ENCODE measurements at regions not wholly inside any gene's neighbourhood (a gene's known extent, or its start where the extent isn't known, plus 50 kb on each side); places are given as distances from the start of the nearest gene placed in this dataset.

DNA sequence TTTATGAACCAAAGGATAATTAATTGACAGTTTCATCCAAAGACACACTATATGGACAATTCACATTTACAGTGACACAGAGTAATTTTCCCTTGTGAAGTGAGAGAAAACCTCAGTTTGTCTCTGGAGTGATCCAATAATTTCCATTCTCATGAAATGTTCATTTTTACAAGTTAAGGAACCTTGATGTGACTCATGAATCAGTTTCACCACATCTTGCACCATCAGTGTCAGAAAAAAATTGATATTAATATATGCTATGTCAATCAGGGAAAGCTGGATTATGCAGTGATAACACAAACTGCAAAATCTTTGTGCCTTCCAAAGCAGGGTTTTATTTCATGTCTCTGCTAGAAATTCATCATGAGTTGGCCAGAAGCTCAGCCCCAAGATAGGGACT, 348.1 kb downstream of the ARPP21 start:
- Histone ChIP-seq H3K4me1 (no peaks in the 10 kb centered on the region), H3K27me3 (replicated peaks; ENCODE audit: control insufficient read depth, insufficient read depth, low read length) (no peaks in the 10 kb centered on the region), H3K36me3 (ENCODE audit: control insufficient read depth, insufficient read depth, low read length) (no peaks in the 10 kb centered on the region), H3K9me3 (no peaks in the 10 kb centered on the region), H3K4me3 (ENCODE audit: low read depth, low read length) (no peak overlapping the region)
- Mint-ChIP-seq H3K36me3 (ENCODE audit: insufficient read depth, unreplicated experiment) (no peaks in the 10 kb centered on the region), H3K4me1 (ENCODE audit: low read depth, unreplicated experiment) (no peaks in the 10 kb centered on the region), H3K9me3 (ENCODE audit: unreplicated experiment) (no peaks in the 10 kb centered on the region), H3K4me3 (ENCODE audit: unreplicated experiment) (no peak overlapping the region), H3K27me3 (ENCODE audit: insufficient read depth, unreplicated experiment) (peaks cover 4% of the 10 kb centered on the region), H3K27ac (ENCODE audit: unreplicated experiment) (no peak overlapping the region)
- BruUV-seq (replicated peaks), result no TSS peak
- DNase-seq, result no peak
- ChIA-PET CTCF (no interaction called here), POLR2A (no interaction called here)
- TF ChIP-seq, protein P1, sequence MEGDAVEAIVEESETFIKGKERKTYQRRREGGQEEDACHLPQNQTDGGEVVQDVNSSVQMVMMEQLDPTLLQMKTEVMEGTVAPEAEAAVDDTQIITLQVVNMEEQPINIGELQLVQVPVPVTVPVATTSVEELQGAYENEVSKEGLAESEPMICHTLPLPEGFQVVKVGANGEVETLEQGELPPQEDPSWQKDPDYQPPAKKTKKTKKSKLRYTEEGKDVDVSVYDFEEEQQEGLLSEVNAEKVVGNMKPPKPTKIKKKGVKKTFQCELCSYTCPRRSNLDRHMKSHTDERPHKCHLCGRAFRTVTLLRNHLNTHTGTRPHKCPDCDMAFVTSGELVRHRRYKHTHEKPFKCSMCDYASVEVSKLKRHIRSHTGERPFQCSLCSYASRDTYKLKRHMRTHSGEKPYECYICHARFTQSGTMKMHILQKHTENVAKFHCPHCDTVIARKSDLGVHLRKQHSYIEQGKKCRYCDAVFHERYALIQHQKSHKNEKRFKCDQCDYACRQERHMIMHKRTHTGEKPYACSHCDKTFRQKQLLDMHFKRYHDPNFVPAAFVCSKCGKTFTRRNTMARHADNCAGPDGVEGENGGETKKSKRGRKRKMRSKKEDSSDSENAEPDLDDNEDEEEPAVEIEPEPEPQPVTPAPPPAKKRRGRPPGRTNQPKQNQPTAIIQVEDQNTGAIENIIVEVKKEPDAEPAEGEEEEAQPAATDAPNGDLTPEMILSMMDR (IDR thresholded peaks at IDR 0.05; ENCODE audit: insufficient read depth in 1 of 2, low read depth in 1 of 2, low read length in 1 of 2, severe bottlenecking in 1 of 2, unreplicated experiment in 1 of 2), result no peak
- intact Hi-C loops (cut with micrococcal nuclease; ENCODE audit: unreplicated experiment), result no loop called here

DNA sequence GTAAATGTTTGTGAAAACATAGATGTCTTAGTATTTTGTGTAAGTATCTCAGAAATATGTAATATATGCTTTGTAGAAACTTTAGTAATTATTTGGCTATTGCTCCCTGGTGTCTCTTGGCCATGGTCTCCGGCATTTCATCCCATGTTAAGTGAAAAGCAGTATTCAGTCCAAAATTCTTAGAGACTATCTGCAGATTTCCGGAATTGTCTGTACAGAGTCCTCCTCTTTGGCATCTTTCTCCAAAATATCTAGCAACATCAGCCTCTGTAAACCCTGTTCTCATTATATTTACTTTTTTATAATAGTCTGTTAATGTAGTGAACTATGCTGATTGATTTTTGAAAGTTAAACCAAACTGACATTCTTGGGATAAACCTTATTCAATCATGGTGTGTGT, 352.7 kb downstream of the ARPP21 start:
- no peak overlapping the region for H3K4me3 Mint-ChIP-seq (ENCODE audit: unreplicated experiment)
- H3K9me3 Mint-ChIP-seq (ENCODE audit: unreplicated experiment), result no peaks in the 10 kb centered on the region
- intact Hi-C loops (cut with micrococcal nuclease; ENCODE audit: unreplicated experiment), result no loop called here
- BruUV-seq (replicated peaks), result no TSS peak
- ChIA-PET POLR2A (no interaction called here), CTCF (no interaction called here)
- TF ChIP-seq, protein P1 (IDR thresholded peaks at IDR 0.05; ENCODE audit: insufficient read depth in 1 of 2, low read depth in 1 of 2, low read length in 1 of 2, severe bottlenecking in 1 of 2, unreplicated experiment in 1 of 2), result no peak
- no peaks in the 10 kb centered on the region for H3K36me3 ChIP-seq (ENCODE audit: control insufficient read depth, insufficient read depth, low read length)
- H3K27me3 Mint-ChIP-seq (ENCODE audit: insufficient read depth, unreplicated experiment), result no peaks in the 10 kb centered on the region
- no peaks in the 10 kb centered on the region for H3K4me1 ChIP-seq
- H3K27me3 ChIP-seq (replicated peaks; ENCODE audit: control insufficient read depth, insufficient read depth, low read length), result no peaks in the 10 kb centered on the region
- H3K27ac Mint-ChIP-seq (ENCODE audit: unreplicated experiment), result no peak overlapping the region
- no peaks in the 10 kb centered on the region for H3K4me1 Mint-ChIP-seq (ENCODE audit: low read depth, unreplicated experiment)
- no peaks in the 10 kb centered on the region for H3K36me3 Mint-ChIP-seq (ENCODE audit: insufficient read depth, unreplicated experiment)
- H3K4me3 ChIP-seq (ENCODE audit: low read depth, low read length), result no peak overlapping the region
- no peaks in the 10 kb centered on the region for H3K9me3 ChIP-seq
- DNase-seq, result no peak

DNA sequence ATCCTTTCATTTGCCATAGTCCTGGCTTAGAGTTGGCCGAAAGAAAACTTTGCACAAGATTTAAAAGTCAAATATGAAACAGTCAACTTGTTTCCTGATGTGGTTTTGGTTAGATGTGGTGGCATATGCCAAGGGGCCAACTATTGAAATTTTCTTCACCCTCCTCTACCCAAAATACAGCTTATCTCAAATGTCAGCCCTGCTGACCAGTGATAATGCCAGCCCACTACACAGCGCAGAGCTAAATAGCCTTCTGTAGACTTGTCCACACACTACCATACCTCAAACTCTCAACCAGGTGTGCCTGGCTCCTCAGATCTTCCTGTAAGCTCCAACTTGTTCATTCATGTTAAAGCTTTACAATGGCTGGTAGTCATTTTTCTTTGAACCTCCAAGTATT, 368.5 kb upstream of the STAC start:
- ChIA-PET POLR2A (no interaction called here), CTCF (no interaction called here)
- H3K4me3 Mint-ChIP-seq (ENCODE audit: unreplicated experiment), result no peak overlapping the region
- no peaks in the 10 kb centered on the region for H3K4me1 Mint-ChIP-seq (ENCODE audit: low read depth, unreplicated experiment)
- H3K36me3 Mint-ChIP-seq (ENCODE audit: insufficient read depth, unreplicated experiment), result no peaks in the 10 kb centered on the region
- Histone ChIP-seq H3K4me1 (no peaks in the 10 kb centered on the region), H3K36me3 (ENCODE audit: control insufficient read depth, insufficient read depth, low read length) (no peaks in the 10 kb centered on the region), H3K27me3 (replicated peaks; ENCODE audit: control insufficient read depth, insufficient read depth, low read length) (no peaks in the 10 kb centered on the region), H3K9me3 (no peaks in the 10 kb centered on the region), H3K4me3 (ENCODE audit: low read depth, low read length) (no peak overlapping the region)
- TF ChIP-seq, protein P1 (IDR thresholded peaks at IDR 0.05; ENCODE audit: insufficient read depth in 1 of 2, low read depth in 1 of 2, low read length in 1 of 2, severe bottlenecking in 1 of 2, unreplicated experiment in 1 of 2), result no peak
- no peak overlapping the region for H3K27ac Mint-ChIP-seq (ENCODE audit: unreplicated experiment)
- no TSS peak for BruUV-seq (replicated peaks)
- DNase-seq, result no peak
- intact Hi-C loops (cut with micrococcal nuclease; ENCODE audit: unreplicated experiment), result no loop called here
- no peaks in the 10 kb centered on the region for H3K9me3 Mint-ChIP-seq (ENCODE audit: unreplicated experiment)
- H3K27me3 Mint-ChIP-seq (ENCODE audit: insufficient read depth, unreplicated experiment), result no peaks in the 10 kb centered on the region

Data from Caco-2 (cell line).